ENCODE measurements at regions not wholly inside any gene's neighbourhood (a gene's known extent, or its start where the extent isn't known, plus 50 kb on each side); places are given as distances from the start of the nearest gene placed in this dataset.

DNA sequence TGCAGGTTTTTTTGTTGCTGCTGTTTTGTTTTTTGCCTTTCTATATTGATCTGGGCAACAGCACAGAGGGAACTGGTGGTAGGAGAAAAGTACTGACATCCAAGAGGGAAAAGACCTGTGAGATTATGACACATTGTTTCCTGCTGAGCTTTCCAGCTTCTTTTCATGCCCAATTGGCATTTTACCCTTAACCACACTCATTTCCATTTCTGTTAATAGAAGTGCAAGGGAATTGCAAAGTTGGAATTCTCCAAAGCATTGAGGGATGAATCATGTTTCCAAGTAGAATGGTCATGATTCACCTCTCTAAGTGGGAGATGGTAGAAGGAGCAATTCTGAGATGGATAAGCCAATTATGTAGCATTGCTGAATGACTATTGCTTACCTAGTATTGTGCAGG lies 161.5 kb downstream of the PPARGC1A start:
- DNase-seq (ENCODE audit: low spot score), result peak; percentile 34
- H3K27ac ChIP-seq, result no peak overlapping the region
- ChIA-PET POLR2A (ENCODE audit: low non-redundant PET) (no interaction called here), CTCF (no interaction called here)
- TF ChIP-seq, protein P1, sequence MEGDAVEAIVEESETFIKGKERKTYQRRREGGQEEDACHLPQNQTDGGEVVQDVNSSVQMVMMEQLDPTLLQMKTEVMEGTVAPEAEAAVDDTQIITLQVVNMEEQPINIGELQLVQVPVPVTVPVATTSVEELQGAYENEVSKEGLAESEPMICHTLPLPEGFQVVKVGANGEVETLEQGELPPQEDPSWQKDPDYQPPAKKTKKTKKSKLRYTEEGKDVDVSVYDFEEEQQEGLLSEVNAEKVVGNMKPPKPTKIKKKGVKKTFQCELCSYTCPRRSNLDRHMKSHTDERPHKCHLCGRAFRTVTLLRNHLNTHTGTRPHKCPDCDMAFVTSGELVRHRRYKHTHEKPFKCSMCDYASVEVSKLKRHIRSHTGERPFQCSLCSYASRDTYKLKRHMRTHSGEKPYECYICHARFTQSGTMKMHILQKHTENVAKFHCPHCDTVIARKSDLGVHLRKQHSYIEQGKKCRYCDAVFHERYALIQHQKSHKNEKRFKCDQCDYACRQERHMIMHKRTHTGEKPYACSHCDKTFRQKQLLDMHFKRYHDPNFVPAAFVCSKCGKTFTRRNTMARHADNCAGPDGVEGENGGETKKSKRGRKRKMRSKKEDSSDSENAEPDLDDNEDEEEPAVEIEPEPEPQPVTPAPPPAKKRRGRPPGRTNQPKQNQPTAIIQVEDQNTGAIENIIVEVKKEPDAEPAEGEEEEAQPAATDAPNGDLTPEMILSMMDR (conservative IDR thresholded peaks at IDR 0.05; ENCODE audit: low read depth), result no peak

DNA sequence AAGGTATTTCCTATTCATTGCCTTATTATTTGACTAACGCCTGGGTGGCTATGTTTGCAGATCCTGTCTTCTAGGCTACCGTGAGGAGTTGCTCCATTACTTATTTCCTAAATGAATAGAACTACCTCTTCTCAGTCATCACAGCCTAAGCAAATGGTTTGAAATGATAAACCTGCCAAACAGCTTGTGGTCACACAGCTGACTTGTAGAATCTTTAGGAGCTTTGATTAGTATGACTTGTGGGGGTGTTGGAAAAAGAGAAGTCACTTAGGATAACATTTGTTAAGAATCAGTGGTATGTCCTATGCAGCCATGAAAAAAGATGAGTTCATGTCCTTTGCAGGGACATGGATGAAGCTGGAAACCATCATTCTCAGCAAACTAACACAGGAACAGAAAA lies 169.3 kb downstream of the PPARGC1A start:
- TF ChIP-seq, protein P1 (conservative IDR thresholded peaks at IDR 0.05; ENCODE audit: low read depth), result no peak
- CTCF ChIA-PET, result interaction anchor here (1.0 kb wide), 1 partner anchor 823 kb away, joined by 3 read pairs; no protein-coding TSS in a partner anchor
- POLR2A ChIA-PET (ENCODE audit: low non-redundant PET), result no interaction called here
- DNase-seq (ENCODE audit: low spot score), result no peak
- no peak overlapping the region for H3K27ac ChIP-seq

DNA sequence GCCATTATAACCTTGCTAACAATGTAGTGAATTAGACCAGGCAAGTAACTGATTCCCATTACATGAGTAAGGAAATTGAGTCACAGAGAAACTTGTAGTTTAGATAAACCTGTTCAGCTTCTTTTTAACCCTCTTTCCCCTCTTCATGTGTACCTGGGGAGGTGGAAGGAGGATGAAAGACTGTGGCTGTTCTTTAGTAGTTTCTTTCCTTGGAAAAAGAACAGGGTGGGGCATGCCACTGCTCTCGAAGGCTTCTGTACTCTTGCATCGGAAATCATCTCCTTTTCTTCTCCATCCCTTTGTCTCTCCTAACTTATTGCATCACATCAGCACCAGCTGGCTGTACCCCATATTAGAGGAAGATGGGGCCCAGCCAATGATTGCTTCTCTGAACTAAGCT lies 171.4 kb downstream of the PPARGC1A start:
- DNase-seq (ENCODE audit: low spot score), result no peak
- TF ChIP-seq, protein P1 (conservative IDR thresholded peaks at IDR 0.05; ENCODE audit: low read depth), result no peak
- ChIA-PET CTCF (interaction anchor here (0.7 to 0.8 kb wide), 2 partner anchors 217 to 622 kb away, joined by 3 read pairs; no protein-coding TSS in a partner anchor), POLR2A (ENCODE audit: low non-redundant PET) (no interaction called here)
- H3K27ac ChIP-seq, result no peak overlapping the region

DNA sequence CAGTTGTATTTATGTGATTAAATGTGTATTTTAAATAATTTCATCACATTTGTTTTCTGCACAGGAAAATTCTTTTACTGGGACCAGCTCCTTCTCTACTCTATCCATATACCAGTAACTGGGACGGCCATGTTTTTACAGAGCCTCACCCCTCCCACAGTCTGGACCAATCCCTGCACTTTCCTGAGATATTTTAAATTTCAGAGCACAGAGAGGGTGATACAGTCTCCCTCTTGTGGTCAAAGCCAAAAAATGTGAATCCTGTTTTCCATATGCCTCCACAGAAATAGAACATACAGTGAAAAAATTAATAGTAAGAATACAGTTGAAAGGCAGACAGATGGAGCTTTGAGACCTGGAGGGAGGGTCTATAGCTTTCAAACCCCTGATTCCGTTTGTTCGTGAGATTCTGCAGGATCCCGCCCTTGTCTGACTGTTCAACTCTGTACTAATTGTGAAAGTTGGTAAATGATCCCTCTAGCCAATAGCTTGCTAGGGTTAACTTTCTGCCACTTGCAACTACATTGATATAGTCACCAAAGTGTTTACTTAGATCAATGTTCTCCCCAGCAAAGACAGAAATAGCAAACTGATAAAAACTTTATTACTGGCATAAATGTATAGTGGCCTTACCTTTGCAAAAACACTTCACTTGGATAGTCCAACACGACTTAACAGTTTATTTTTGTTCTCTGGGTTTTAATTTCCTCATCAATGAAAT lies 172.2 kb downstream of the PPARGC1A start:
- peak; percentile 36 for DNase-seq (ENCODE audit: low spot score)
- no peak overlapping the region for H3K27ac ChIP-seq
- ChIA-PET POLR2A (ENCODE audit: low non-redundant PET) (no interaction called here), CTCF (interaction anchor here (0.6 to 1.1 kb wide), 6 partner anchors 60 to 759 kb away, joined by 3 to 6 read pairs (median 3); partner anchors contain the start of gene PPARGC1A)
- TF ChIP-seq, protein P1 (conservative IDR thresholded peaks at IDR 0.05; ENCODE audit: low read depth), result peak; percentile 20; the same call in 1 of the 2 replicates

DNA sequence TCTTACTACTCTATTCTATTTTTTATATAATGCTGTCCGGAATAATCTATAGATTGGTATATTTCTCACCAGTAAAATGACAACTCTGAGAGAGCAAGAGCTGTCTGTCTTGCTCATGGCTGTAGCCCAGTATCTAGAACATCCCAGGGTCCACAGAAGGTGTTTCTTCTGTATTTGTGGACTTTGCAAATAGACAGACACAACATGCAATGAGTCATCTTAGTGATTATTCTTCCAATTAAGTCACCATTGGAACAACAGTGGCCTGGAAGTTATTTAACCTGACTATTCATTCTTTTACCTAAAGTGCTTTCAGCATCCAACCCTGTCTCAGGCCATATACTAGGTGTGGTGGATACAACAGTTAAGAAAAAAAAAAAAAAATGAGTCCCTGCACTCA lies 179.5 kb downstream of the PPARGC1A start:
- ChIA-PET CTCF (no interaction called here), POLR2A (ENCODE audit: low non-redundant PET) (no interaction called here)
- H3K27ac ChIP-seq, result no peak overlapping the region
- TF ChIP-seq, protein P1 (conservative IDR thresholded peaks at IDR 0.05; ENCODE audit: low read depth), result no peak
- no peak for DNase-seq (ENCODE audit: low spot score)

DNA sequence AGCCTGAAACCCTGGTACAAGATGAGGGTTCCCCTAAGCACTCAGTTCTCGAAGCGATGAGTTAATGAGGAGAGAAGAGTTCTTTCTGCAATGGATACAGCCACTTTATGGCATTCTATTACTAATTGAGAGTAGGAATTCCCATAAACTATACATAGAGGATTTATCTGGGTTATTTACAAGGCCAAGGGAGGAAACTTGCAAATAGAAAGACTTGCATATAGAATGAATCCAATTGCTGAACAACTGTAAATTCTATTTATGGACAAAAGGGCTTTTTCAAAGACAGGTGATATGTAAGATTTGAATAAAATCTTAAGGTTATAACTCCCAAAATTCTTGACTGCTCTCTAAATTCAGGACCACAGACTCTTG lies 182.2 kb downstream of the PPARGC1A start:
- CTCF ChIA-PET, result no interaction called here
- POLR2A ChIA-PET (ENCODE audit: low non-redundant PET), result no interaction called here
- no peak for DNase-seq (ENCODE audit: low spot score)
- H3K27ac ChIP-seq, result no peak overlapping the region
- TF ChIP-seq, protein P1 (conservative IDR thresholded peaks at IDR 0.05; ENCODE audit: low read depth), result no peak

Measured in RWPE1 (cell line).